Cardiac septum (tissue), 1 donor: ENCODE measurements at regions not wholly inside any gene's neighbourhood (a gene's known extent, or its start where the extent isn't known, plus 50 kb on each side); places are given as distances from the start of the nearest gene placed in this dataset.

ENCODE experiments used
- DNase-seq: peaks from one replicate; pipeline ENCODE4 v3.0.0-alpha.2; 2020; ENCODE audit warnings: low spot score
- intact Hi-C: fragments of 100-400 bp; cut with DNase I; formaldehyde crosslinking; loops from one replicate; pipeline ENCODE4 v1.14.0; 2022
- donor health status: DM: no; HTN: no; CAD: no.

- intact Hi-C loops: no loop called here
- DNase-seq: peak; percentile 66
These were observed 66.7 kb upstream of the OLFM1 start for GRCh38 chr9:135020481-135021392.

DNA sequence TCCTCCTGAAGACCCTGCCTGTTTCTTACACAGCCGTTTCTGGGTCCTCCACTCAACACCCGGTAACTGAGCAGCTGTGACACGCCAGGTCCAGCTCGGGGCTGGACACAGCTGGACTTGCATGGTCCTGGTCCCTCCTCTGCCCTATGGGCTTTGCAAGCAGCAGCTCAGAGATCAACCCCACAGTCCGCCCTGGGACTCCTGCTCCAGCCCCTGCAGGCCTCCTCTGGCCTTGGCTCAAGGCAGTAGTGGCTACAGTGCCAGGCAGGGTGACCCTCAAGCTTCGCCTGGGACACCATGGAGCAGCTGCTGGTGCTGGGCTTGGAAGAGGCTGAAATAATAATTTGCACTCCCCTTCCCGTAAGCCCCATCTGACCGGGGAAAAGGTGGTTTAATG, 66.1 kb upstream of the OLFM1 start:
- intact Hi-C loops: no loop called here
- peak; percentile 70 for DNase-seq

DNA sequence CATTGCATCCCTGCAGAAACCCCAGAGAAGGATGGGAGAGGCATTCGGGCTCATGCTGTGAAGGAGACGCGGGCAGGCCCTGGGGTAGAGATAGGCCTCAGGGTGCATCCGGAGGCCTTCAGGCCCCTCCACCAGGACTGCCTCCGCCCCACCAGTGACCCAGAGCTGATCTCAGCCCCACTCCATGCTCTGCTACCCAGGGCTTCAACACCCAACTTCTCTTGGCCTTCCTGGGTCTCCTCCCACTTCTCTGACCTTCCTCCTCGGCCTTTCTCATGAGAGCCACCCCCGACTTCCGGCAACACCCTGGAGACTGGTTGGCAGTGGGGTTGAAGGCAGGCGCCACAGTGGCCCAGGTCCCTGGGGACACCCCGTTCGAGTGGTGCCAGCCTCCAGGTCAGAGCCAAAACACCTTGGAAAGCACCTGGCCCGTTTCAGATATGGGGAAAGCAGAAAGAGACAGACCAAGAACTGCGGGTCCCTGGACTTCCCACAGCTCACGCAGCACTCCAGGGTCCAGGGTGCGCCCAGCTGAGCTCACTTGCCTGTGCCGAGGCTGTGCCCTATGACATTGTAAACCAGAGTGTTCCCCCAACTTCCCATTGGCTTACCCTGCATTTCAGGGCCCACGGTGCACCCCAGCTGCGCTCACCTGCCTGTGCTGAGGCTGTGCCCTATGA, 65.1 kb upstream of the OLFM1 start:
- peak; percentile 54 for DNase-seq
- intact Hi-C loops: no loop called here

DNA sequence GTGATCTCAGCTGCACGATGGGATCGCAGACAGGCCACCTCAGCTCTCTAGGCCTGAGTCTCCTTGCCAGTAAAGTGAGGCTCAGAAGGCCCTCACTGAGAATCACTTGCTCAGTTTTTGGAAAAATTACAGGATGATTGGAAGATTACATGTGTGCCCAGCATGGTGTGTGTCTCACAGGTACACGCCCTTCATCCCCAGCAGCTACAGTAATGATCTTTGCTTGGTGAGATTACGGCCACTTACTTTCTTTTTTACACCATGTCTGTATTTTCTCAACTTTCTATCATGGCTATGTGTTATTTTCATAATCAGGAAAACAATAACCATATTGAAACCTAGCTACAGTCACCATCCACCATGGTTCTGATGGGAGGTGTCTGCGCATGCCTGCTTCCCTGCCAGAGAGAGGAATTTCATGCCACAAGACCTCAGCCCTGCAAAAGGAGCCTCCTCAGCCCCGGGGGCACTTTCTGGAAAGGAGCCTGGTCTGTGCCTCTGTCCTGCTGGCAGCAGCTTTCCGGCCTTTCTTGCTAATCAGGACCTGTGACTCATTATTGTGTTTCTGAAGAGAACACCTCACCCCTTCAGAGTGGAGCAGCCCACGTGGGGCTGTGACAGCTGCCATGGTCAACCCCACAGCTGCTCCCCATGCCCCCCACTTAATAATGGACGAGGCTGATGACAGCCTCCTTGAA, 64.2 kb upstream of the OLFM1 start:
- intact Hi-C loops: no loop called here
- peak; percentile 49 for DNase-seq

- peak; percentile 49 for DNase-seq
- intact Hi-C loops: no loop called here
These were observed 63.6 kb upstream of the OLFM1 start for GRCh38 chr9:135023786-135024405.

DNA sequence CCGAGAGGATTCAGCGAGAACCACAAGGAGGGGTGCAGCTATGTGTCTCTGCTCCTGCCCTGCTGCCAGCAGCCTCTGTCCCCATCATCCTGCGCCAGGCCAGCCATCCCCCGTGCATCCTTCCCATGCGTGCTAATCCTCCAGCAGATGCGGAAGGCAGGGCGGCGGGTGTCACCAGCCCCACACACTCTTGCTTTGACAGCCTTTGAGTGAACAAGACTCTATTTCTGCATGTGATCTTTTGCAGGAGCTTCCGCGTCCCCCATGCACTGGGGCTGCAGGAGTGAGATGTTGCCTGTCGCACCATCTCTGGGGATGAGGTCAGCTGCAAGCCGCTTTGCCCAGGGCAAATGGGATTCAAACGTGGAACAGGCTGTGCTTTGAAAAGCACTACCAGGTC, 58.0 kb upstream of the OLFM1 start:
- intact Hi-C loops: no loop called here
- DNase-seq: no peak

DNA sequence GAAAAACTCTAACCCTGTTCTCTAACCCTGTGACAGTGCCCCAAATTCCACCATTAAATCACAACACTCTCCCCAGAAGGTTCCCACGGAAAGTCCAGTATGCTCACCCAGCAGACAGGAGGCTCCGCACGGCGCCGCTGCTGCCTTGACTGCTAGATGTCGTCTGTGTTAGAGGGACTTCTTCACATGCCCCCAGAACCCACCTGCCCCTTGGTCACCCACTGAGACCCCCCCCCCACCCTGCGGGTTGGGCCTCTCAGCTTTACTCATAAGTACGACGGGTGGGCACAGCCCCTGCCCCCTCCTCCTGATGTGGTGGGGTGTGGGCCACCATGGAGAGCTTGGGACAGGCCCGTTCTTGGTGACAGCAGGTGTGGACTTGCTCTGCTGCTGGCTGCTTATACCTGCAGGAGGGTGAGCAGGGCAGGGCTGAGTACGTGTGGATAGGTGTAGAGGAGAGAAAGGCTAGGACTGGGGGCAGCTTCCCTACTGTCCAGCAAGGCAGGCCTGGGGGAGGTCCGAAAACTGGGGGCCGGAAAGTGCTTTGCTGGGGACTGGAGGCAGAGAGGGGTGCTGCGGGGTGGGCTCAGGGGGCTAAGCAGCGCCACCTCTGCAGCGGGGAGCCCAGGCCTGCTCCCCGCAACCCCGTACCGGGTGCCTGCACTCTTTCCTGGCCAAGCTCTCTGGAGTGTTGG, 57.5 kb upstream of the OLFM1 start:
- DNase-seq: no peak
- intact Hi-C loops: no loop called here

- intact Hi-C loops: no loop called here
- no peak for DNase-seq
These were observed 56.8 kb upstream of the OLFM1 start for GRCh38 chr9:135030566-135031226.

GRCh38 chr9:135032041-135032835, 55.2 kb upstream of the OLFM1 start:
- intact Hi-C loops: no loop called here
- peak; percentile 63 for DNase-seq

- intact Hi-C loops: no loop called here
- DNase-seq: peak; percentile 47
These were observed 54.5 kb upstream of the OLFM1 start for GRCh38 chr9:135032868-135033460.

DNA sequence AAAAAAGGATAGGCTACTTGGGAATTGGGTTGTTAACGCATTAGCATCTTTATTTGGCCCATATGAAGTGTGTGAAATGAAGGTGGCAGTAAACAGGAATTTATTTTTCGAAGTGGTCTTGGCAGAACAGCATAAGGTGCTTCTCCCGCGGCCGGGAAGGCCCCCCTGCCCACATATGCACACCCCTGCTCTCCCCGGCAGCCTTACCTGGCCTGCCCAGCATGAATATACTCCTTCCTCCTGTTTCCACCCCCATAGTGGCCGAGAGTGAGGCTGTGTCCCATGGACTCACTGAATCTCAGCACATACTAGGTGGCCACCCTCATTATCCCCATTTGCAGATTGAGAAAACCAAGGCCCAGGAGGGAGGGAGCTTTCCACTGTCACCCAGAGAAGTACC, 54.0 kb upstream of the OLFM1 start:
- DNase-seq: peak; percentile 35
- intact Hi-C loops: no loop called here

DNA sequence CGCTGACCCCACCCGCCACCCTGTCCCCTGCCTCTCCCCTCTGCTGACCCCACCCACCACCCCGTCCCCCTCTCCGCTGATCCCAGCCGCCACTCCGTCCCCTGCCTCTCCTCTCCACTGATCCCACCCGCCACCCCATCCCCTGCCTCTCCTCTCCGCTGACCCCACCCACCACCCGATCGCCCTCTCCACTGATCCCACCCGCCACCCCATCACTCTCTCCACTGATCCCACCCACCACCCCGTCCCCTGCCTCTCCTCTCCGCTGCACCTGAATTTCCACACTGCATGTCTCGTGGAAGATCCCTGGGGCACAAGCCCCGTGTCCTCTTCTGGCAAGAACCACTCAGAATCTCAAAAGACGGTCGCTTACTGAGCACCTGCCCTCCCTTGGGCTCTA, 53.4 kb upstream of the OLFM1 start:
- intact Hi-C loops: no loop called here
- DNase-seq: peak; percentile 43

DNA sequence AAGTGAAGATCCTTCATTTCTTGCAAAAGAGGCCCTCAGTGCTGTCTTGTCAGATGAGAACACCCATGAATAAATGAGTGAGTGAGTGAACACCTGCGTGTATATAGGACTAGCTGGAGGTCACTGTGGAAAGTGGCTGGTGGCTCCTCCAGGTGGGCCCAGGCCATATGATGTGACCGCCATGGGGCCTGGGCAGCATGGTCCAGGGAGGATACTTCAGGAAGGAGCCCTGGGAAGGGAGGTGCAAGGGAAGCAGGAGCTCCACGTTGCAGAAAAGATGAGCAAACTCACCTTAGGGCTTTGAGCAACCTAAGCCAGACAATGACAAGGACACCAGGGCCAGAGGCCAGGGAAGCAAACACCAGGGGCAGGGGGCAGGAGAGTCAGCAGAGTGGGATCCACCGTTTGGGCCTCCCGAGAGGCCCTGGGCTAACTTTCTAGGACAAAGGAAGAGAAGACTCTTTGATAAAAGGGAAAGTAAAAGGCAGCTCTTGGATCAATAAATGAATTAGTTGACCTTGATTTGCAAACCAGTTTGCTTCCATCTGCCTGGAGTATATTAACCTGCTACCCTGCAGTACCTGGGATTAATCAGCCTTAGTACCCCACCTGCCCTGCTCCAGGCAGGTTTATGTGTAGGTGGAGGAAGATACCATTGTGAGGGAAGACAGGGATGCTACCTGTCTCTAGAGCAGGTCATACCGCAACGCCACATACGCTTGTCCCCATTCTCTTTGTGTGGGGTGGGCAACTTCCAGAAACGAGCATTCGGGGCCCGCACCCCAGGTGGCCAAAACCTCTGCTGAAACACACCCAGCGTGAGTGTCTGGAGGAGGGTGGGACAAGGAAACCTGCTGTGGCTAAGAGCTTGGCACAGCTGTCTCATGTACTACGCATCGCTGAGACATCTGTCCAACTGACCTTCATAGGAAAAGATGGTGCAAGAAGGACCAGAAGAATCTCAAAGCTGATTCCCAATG, 51.4 kb upstream of the OLFM1 start:
- peak; percentile 50 for DNase-seq
- intact Hi-C loops: no loop called here

DNA sequence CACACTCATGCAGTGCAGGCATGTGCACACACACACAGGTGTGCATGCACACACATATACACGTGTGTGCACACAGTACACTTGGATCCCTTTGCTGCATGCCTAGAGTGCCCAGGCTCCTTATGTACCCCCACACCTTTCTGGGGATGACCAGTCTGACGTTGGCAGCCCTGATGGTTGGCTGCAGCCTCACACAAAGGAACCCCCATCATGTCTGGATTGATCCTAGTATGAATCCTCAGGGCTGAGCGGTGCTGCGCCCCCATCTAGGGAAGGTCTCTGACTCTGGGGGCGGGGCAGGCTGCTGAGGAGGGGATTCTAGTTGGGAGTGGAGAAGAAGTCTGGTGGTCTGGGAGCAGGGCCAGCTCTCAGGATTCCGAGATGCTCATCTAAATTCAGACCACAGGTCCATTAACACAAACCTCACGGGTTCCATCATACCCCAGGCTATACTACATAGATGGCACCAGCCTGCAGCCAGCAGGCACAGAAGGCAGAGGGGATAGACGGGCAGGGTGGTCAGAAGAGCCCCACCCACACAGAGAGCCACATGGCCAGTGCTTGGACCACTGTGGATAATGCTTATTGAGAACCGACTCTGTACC, 50.5 kb upstream of the OLFM1 start:
- peak; percentile 36 for DNase-seq
- intact Hi-C loops: no loop called here

- DNase-seq: peak; percentile 27
- intact Hi-C loops: no loop called here
These were observed 49.8 kb upstream of the OLFM1 start for GRCh38 chr9:135037521-135038250.
